GM18511 (cell line): ENCODE measurements at regions not wholly inside any gene's neighbourhood (a gene's known extent, or its start where the extent isn't known, plus 50 kb on each side); places are given as distances from the start of the nearest gene placed in this dataset.
"Not testable (repeated sequence)": the region's sequence is repeated elsewhere in the genome, so short reads cannot be mapped to it uniquely, and the experiment has no call there.

Source experiments
- ATAC-seq: cut with Tn5 transposase; IDR thresholded peaks from one replicate; pipeline ENCODE4 v1.9.1; 2021; ENCODE audit warnings: mild to moderate bottlenecking, moderate library complexity; ENCODE audit not compliant: unreplicated experiment

GRCh38 chr18:78473563-78473962, 506.1 kb upstream of the SALL3 start:
- no peak for ATAC-seq

- no peak for ATAC-seq
These were observed 501.8 kb upstream of the SALL3 start for GRCh38 chr18:78477840-78478239.

GRCh38 chr18:78479443-78479842, 500.2 kb upstream of the SALL3 start:
- ATAC-seq, result no peak

- no peak for ATAC-seq
These were observed 499.2 kb upstream of the SALL3 start for GRCh38 chr18:78480262-78481054.

- ATAC-seq, result no peak
These were observed 497.2 kb upstream of the SALL3 start for GRCh38 chr18:78482378-78482777.

GRCh38 chr18:78487649-78488048, 492.0 kb upstream of the SALL3 start:
- ATAC-seq, result no peak

- no peak for ATAC-seq
These were observed 487.4 kb upstream of the SALL3 start for GRCh38 chr18:78492064-78492812.

- no peak for ATAC-seq
These were observed 486.7 kb upstream of the SALL3 start for GRCh38 chr18:78492813-78493371.

GRCh38 chr18:78493490-78493889, 486.1 kb upstream of the SALL3 start:
- not testable (repeated sequence) for ATAC-seq

- ATAC-seq, result no peak
These were observed 485.2 kb upstream of the SALL3 start for GRCh38 chr18:78494204-78495085.

- no peak for ATAC-seq
These were observed 484.1 kb upstream of the SALL3 start for GRCh38 chr18:78495550-78495949.

- ATAC-seq, result no peak
These were observed 483.5 kb upstream of the SALL3 start for GRCh38 chr18:78496079-78496478.

- no peak for ATAC-seq
These were observed 482.0 kb upstream of the SALL3 start for GRCh38 chr18:78497641-78498040.

- no peak for ATAC-seq
These were observed 480.0 kb upstream of the SALL3 start for GRCh38 chr18:78499586-78499985.

GRCh38 chr18:78501251-78501650, 478.4 kb upstream of the SALL3 start:
- ATAC-seq, result no peak

- no peak for ATAC-seq
These were observed 476.5 kb upstream of the SALL3 start for GRCh38 chr18:78503129-78503528.

- no peak for ATAC-seq
These were observed 473.7 kb upstream of the SALL3 start for GRCh38 chr18:78505851-78506461.

- no peak for ATAC-seq
These were observed 472.4 kb upstream of the SALL3 start for GRCh38 chr18:78507217-78507616.

- ATAC-seq, result not testable (repeated sequence)
These were observed 471.3 kb upstream of the SALL3 start for GRCh38 chr18:78508228-78508824.

- no peak for ATAC-seq
These were observed 469.5 kb upstream of the SALL3 start for GRCh38 chr18:78510091-78510490.
